ENCODE measurements at regions not wholly inside any gene's neighbourhood (a gene's known extent, or its start where the extent isn't known, plus 50 kb on each side); places are given as distances from the start of the nearest gene placed in this dataset.

DNA sequence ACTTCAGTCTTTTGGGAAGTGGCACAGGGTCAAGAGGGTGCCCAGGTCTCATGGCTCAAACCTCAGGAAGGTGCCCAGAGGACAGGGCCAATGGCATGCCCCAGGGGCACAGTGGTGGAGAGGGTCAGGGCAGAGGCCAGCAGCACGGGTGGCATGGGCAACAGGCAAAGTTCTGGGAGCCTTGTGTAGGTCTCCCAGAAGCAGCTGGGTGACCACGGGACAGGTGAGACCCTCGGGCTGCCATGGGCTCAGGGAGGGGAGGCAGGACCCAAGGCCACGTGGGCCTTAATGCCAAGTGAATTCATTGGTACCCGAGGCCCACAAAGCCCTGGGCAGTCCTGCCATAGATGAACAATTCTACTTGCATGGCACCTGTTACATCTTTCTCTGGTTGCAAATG lies 72.4 kb upstream of the ADAMTS2 start:
- FAIRE-seq (no peak), DNase-seq (ENCODE audit: low read depth, low spot score) (no peak), ATAC-seq (no peak)
- 8% methylated on average over 5 of the region's 5 CpGs for WGBS (ENCODE audit: insufficient coverage, insufficient replicate concordance, low lambda C conversion rate, missing lambda C conversion rate)
- ChIA-PET CTCF (no interaction called here), POLR2A (no interaction called here), SMC1A (ENCODE audit: uncharacterized antibody, unreplicated experiment) (no interaction called here), RAD21 (ENCODE audit: unreplicated experiment) (no interaction called here)
- BruUV-seq (replicated peaks): no TSS peak
- intact Hi-C loops (cut with micrococcal nuclease; ENCODE audit: unreplicated experiment): no loop called here
- Histone ChIP-seq H3K4me1 (ENCODE audit: control insufficient read depth, insufficient read depth, low read length) (no peaks in the 10 kb centered on the region), H3K27me3 (replicated peaks in 1 of 2; ENCODE audit: control insufficient read depth in 2 of 2, insufficient read depth in 2 of 2, low read length in 1 of 2) (no peaks in the 10 kb centered on the region), H3K9me3 (replicated peaks; ENCODE audit: control insufficient read depth, insufficient read depth, low read length) (no peaks in the 10 kb centered on the region), H3K27ac (ENCODE audit: control insufficient read depth, insufficient read depth) (no peak overlapping the region), H3K79me2 (ENCODE audit: control insufficient read depth, insufficient read depth, low read length) (no peaks in the 10 kb centered on the region), H3K4me2 (ENCODE audit: control insufficient read depth, insufficient read depth) (no peak overlapping the region), H3K9ac (ENCODE audit: control insufficient read depth, insufficient read depth, low read length) (no peak overlapping the region), H3K4me3 (no peak overlapping the region), H3K36me3 (ENCODE audit: control insufficient read depth in 2 of 2, insufficient read depth in 2 of 2, low read length in 1 of 2) (no peaks in the 10 kb centered on the region), H4K20me1 (ENCODE audit: control insufficient read depth, insufficient read depth) (no peaks in the 10 kb centered on the region), H2AFZ (ENCODE audit: control insufficient read depth, low read depth, low read length) (no peak overlapping the region)
- TF ChIP-seq, protein P1, sequence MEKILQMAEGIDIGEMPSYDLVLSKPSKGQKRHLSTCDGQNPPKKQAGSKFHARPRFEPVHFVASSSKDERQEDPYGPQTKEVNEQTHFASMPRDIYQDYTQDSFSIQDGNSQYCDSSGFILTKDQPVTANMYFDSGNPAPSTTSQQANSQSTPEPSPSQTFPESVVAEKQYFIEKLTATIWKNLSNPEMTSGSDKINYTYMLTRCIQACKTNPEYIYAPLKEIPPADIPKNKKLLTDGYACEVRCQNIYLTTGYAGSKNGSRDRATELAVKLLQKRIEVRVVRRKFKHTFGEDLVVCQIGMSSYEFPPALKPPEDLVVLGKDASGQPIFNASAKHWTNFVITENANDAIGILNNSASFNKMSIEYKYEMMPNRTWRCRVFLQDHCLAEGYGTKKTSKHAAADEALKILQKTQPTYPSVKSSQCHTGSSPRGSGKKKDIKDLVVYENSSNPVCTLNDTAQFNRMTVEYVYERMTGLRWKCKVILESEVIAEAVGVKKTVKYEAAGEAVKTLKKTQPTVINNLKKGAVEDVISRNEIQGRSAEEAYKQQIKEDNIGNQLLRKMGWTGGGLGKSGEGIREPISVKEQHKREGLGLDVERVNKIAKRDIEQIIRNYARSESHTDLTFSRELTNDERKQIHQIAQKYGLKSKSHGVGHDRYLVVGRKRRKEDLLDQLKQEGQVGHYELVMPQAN (conservative IDR thresholded peaks at IDR 0.05): no peak
- in situ Hi-C loops (cut with MboI): no loop called here

DNA sequence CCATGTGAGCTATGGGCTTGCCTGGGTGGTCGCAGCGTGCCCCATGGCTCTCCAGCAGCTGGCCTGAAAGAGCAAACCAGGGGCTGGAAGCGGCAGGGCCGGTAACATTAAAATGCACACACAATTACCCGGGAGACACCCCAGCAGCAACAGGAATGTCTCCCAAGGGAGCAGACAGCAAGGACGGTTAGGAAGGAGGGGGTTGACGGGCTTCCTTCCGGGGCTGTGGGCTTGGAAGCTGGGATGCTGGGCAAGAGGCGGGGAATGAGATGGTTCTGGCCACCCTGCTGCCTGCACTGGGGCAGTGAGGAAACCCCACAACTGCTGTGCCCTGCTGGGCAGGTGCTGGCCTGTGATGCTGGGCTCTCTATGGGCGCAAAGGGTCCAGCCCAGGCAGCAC lies 71.8 kb upstream of the ADAMTS2 start:
- no peak overlapping the region for H3K9ac ChIP-seq (ENCODE audit: control insufficient read depth, insufficient read depth, low read length)
- no peak overlapping the region for H3K27ac ChIP-seq (ENCODE audit: control insufficient read depth, insufficient read depth)
- in situ Hi-C loops (cut with MboI) (no loop called here), intact Hi-C loops (cut with micrococcal nuclease; ENCODE audit: unreplicated experiment) (no loop called here)
- H2AFZ ChIP-seq (ENCODE audit: control insufficient read depth, low read depth, low read length): no peak overlapping the region
- no peaks in the 10 kb centered on the region for H3K36me3 ChIP-seq (ENCODE audit: control insufficient read depth in 2 of 2, insufficient read depth in 2 of 2, low read length in 1 of 2)
- DNase-seq (ENCODE audit: low read depth, low spot score) (no peak), FAIRE-seq (no peak), ATAC-seq (no peak)
- no peaks in the 10 kb centered on the region for H3K79me2 ChIP-seq (ENCODE audit: control insufficient read depth, insufficient read depth, low read length)
- no peak overlapping the region for H3K4me3 ChIP-seq
- ChIA-PET RAD21 (ENCODE audit: unreplicated experiment) (no interaction called here), POLR2A (no interaction called here), CTCF (no interaction called here), SMC1A (ENCODE audit: uncharacterized antibody, unreplicated experiment) (no interaction called here)
- no TSS peak for BruUV-seq (replicated peaks)
- no peaks in the 10 kb centered on the region for H4K20me1 ChIP-seq (ENCODE audit: control insufficient read depth, insufficient read depth)
- H3K4me2 ChIP-seq (ENCODE audit: control insufficient read depth, insufficient read depth): no peak overlapping the region
- no peaks in the 10 kb centered on the region for H3K9me3 ChIP-seq (replicated peaks; ENCODE audit: control insufficient read depth, insufficient read depth, low read length)
- 35% methylated on average over 10 of the region's 10 CpGs for WGBS (ENCODE audit: insufficient coverage, insufficient replicate concordance, low lambda C conversion rate, missing lambda C conversion rate)
- TF ChIP-seq TCF3 (IDR thresholded peaks at IDR 0.05; ENCODE audit: borderline replicate concordance, insufficient read depth, low read depth, low read length) (no peak), KDM1A (IDR thresholded peaks at IDR 0.05; ENCODE audit: borderline replicate concordance) (no peak), MTA2 (IDR thresholded peaks at IDR 0.05; ENCODE audit: low read depth) (no peak), HCFC1 (IDR thresholded peaks at IDR 0.05; ENCODE audit: low read length) (no peak), MYB (IDR thresholded peaks at IDR 0.05; ENCODE audit: borderline replicate concordance, low read depth, low read length) (no peak), TAF1 (IDR thresholded peaks at IDR 0.05; ENCODE audit: borderline replicate concordance, low read depth, low read length) (no peak), JUNB (IDR thresholded peaks at IDR 0.05) (no peak), RUNX3 (IDR thresholded peaks at IDR 0.05; ENCODE audit: low read length) (no peak), STAT1 (conservative IDR thresholded peaks at IDR 0.05) (no peak), ZBED1 (IDR thresholded peaks at IDR 0.05; ENCODE audit: borderline replicate concordance) (no peak), CREM (IDR thresholded peaks at IDR 0.05; ENCODE audit: low read depth) (no peak), CHD2 (IDR thresholded peaks at IDR 0.05; ENCODE audit: borderline replicate concordance, low read depth, low read length) (no peak), CBX5 (IDR thresholded peaks at IDR 0.05; ENCODE audit: low read depth) (no peak)
- TF ChIP-seq, protein P2, sequence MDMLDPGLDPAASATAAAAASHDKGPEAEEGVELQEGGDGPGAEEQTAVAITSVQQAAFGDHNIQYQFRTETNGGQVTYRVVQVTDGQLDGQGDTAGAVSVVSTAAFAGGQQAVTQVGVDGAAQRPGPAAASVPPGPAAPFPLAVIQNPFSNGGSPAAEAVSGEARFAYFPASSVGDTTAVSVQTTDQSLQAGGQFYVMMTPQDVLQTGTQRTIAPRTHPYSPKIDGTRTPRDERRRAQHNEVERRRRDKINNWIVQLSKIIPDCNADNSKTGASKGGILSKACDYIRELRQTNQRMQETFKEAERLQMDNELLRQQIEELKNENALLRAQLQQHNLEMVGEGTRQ (IDR thresholded peaks at IDR 0.05; ENCODE audit: borderline replicate concordance, low read depth, low read length): no peak
- TF ChIP-seq, protein P3, sequence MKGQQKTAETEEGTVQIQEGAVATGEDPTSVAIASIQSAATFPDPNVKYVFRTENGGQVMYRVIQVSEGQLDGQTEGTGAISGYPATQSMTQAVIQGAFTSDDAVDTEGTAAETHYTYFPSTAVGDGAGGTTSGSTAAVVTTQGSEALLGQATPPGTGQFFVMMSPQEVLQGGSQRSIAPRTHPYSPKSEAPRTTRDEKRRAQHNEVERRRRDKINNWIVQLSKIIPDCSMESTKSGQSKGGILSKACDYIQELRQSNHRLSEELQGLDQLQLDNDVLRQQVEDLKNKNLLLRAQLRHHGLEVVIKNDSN (IDR thresholded peaks at IDR 0.05; ENCODE audit: borderline replicate concordance, extremely low read length, insufficient read depth, low read depth, low read length): no peak
- H3K4me1 ChIP-seq (ENCODE audit: control insufficient read depth, insufficient read depth, low read length): no peaks in the 10 kb centered on the region
- H3K27me3 ChIP-seq (replicated peaks in 1 of 2; ENCODE audit: control insufficient read depth in 2 of 2, insufficient read depth in 2 of 2, low read length in 1 of 2): no peaks in the 10 kb centered on the region
